DOHH2 (cell line): ENCODE measurements at regions not wholly inside any gene's neighbourhood (a gene's known extent, or its start where the extent isn't known, plus 50 kb on each side); places are given as distances from the start of the nearest gene placed in this dataset.

ENCODE experiments used
- EZH2phosphoT487 ChIP-seq: fragments of 200-600 bp; sonication (generic); IDR thresholded peaks from 2 replicates; pipeline ENCODE4 v1.6.1; 2017; ENCODE audit warnings: borderline replicate concordance, mild to moderate bottlenecking, antibody characterized with exemption, low read length, moderate library complexity, mixed read lengths
- TF ChIP-seq, protein P1 (sequence below): fragments of 200-600 bp; sonication (generic); IDR thresholded peaks from one replicate; pipeline ENCODE4 v1.5.1; 2014; ENCODE audit warnings: antibody characterized with exemption, mild to moderate bottlenecking, low read depth, low read length; ENCODE audit not compliant: poor library complexity, severe bottlenecking

DNA sequence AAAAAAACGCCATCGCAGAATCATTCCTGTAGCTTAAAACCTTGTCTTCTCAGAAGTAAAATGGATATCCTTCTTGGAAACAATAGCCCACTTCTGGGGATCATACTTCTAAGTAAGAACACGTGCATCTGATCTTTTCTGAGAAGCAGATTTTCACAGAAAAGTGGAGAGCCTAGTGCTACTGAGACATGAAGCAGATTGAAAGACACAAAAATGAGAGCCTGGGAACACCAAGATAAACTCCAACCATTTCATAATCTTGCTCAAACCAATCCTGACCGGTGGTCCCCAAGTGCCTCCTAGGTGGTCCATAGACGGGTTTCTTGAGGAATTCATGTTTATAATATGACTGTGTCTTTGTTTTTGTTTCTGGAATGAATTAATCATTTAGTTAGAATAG is 191.2 kb downstream of the IRS1 start:
- TF ChIP-seq, protein P1, sequence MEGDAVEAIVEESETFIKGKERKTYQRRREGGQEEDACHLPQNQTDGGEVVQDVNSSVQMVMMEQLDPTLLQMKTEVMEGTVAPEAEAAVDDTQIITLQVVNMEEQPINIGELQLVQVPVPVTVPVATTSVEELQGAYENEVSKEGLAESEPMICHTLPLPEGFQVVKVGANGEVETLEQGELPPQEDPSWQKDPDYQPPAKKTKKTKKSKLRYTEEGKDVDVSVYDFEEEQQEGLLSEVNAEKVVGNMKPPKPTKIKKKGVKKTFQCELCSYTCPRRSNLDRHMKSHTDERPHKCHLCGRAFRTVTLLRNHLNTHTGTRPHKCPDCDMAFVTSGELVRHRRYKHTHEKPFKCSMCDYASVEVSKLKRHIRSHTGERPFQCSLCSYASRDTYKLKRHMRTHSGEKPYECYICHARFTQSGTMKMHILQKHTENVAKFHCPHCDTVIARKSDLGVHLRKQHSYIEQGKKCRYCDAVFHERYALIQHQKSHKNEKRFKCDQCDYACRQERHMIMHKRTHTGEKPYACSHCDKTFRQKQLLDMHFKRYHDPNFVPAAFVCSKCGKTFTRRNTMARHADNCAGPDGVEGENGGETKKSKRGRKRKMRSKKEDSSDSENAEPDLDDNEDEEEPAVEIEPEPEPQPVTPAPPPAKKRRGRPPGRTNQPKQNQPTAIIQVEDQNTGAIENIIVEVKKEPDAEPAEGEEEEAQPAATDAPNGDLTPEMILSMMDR: no peak
- no peak for TF ChIP-seq EZH2phosphoT487
